Glutamatergic neuron (in vitro differentiated cells): ENCODE measurements at regions not wholly inside any gene's neighbourhood (a gene's known extent, or its start where the extent isn't known, plus 50 kb on each side); places are given as distances from the start of the nearest gene placed in this dataset.

ENCODE experiments used
- DNase-seq: peaks from one replicate; pipeline ENCODE4 v3.0.0; 2022
- H3K27ac Mint-ChIP-seq: one replicate; pipeline ENCODE4 v1.8.0; 2020; ENCODE audit warnings: mild to moderate bottlenecking, mixed read lengths, inconsistent platforms; ENCODE audit not compliant: unreplicated experiment
- H3K27me3 Mint-ChIP-seq: one replicate; pipeline ENCODE4 v1.8.0; 2020; ENCODE audit warnings: mild to moderate bottlenecking, moderate library complexity, mixed read lengths, inconsistent platforms; ENCODE audit not compliant: unreplicated experiment
- H3K36me3 Mint-ChIP-seq: one replicate; pipeline ENCODE4 v1.8.0; 2020; ENCODE audit warnings: mild to moderate bottlenecking, mixed read lengths, inconsistent platforms; ENCODE audit not compliant: unreplicated experiment
- H3K4me1 Mint-ChIP-seq: one replicate; pipeline ENCODE4 v1.8.0; 2020; ENCODE audit warnings: mild to moderate bottlenecking, low read depth, mixed read lengths, inconsistent platforms; ENCODE audit not compliant: unreplicated experiment
- H3K4me3 Mint-ChIP-seq: one replicate; pipeline ENCODE4 v1.8.0; 2020; ENCODE audit warnings: mild to moderate bottlenecking, mixed read lengths, inconsistent platforms; ENCODE audit not compliant: unreplicated experiment
- H3K9me3 Mint-ChIP-seq: one replicate; pipeline ENCODE4 v1.8.0; 2020; ENCODE audit warnings: mild to moderate bottlenecking, moderate library complexity, mixed read lengths, inconsistent platforms; ENCODE audit not compliant: unreplicated experiment
- TF ChIP-seq, protein P1 (sequence below): fragments of 200-600 bp; sonication (generic); IDR thresholded peaks from one replicate; pipeline ENCODE4 v1.5.0; 2021; ENCODE audit not compliant: partially characterized antibody, unreplicated experiment

DNA sequence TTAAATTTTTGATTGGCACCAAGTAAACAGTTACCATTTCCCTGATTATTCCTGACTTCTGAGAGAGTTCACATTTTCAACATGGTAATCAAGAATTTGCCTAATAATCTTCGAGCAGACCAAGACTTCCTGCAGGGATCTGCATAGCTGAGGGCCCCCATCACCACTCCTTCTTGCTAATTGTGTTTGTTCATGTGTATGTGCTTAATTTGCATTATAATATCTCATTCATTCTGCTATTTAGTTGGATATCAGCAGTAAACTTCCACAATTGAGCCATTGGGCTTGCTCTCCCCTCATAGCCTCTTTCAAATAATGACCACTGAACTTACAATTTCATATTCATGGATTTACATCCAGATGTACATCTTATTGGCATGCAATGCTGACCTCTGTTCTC lies 292.5 kb downstream of the SPATA18 start:
- TF ChIP-seq, protein P1, sequence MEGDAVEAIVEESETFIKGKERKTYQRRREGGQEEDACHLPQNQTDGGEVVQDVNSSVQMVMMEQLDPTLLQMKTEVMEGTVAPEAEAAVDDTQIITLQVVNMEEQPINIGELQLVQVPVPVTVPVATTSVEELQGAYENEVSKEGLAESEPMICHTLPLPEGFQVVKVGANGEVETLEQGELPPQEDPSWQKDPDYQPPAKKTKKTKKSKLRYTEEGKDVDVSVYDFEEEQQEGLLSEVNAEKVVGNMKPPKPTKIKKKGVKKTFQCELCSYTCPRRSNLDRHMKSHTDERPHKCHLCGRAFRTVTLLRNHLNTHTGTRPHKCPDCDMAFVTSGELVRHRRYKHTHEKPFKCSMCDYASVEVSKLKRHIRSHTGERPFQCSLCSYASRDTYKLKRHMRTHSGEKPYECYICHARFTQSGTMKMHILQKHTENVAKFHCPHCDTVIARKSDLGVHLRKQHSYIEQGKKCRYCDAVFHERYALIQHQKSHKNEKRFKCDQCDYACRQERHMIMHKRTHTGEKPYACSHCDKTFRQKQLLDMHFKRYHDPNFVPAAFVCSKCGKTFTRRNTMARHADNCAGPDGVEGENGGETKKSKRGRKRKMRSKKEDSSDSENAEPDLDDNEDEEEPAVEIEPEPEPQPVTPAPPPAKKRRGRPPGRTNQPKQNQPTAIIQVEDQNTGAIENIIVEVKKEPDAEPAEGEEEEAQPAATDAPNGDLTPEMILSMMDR: no peak
- Mint-ChIP-seq H3K9me3 (no peaks in the 10 kb centered on the region), H3K4me1 (no peaks in the 10 kb centered on the region), H3K27me3 (no peaks in the 10 kb centered on the region), H3K36me3 (peaks cover 5% of the 10 kb centered on the region), H3K27ac (no peak overlapping the region), H3K4me3 (no peak overlapping the region)
- DNase-seq: no peak

DNA sequence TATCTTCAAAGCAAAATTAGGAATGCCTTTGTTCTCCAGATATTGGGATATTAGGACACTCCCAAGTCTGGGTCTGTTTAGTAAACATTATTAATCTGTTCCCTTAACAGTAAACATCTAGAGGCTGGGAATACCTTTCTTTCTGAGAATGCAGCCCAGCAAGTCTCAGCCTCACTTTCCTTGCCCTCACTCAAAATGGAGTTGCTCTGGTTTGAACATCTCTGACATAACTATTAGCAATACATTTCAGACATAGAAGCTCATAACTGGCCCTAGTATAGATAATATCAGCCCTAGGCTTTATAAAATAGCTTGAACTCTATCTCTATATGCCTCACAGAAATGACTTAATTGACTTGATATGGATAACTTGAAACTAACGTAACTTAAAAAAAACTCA lies 299.8 kb downstream of the SPATA18 start:
- Mint-ChIP-seq H3K27me3 (no peaks in the 10 kb centered on the region), H3K9me3 (no peaks in the 10 kb centered on the region), H3K4me3 (no peak overlapping the region), H3K4me1 (no peaks in the 10 kb centered on the region), H3K36me3 (no peaks in the 10 kb centered on the region), H3K27ac (no peak overlapping the region)
- DNase-seq: no peak
- TF ChIP-seq, protein P1: no peak

DNA sequence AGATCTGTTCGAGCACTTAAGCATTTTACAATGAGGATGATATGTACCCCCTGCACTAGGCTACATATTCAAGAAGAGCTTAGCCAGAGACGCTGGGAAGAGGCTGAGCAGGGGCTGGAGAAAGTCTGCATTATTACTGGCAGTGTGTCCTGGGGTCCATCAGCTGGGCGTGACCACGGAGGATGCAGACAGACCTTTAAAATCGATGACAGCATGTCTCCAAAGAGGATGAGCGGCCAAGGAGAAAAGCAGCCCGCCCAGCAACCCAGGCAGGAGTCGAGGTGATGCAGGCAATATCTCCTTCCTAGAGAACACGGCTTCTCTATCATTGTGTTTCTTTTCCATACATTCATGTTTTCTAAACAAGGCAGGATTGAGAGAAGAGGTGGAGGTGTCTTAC lies 300.7 kb downstream of the USP46 start:
- Mint-ChIP-seq H3K9me3 (no peaks in the 10 kb centered on the region), H3K36me3 (no peaks in the 10 kb centered on the region), H3K4me1 (no peaks in the 10 kb centered on the region), H3K27me3 (no peaks in the 10 kb centered on the region), H3K27ac (no peak overlapping the region), H3K4me3 (no peak overlapping the region)
- DNase-seq: no peak
- TF ChIP-seq, protein P1: no peak

DNA sequence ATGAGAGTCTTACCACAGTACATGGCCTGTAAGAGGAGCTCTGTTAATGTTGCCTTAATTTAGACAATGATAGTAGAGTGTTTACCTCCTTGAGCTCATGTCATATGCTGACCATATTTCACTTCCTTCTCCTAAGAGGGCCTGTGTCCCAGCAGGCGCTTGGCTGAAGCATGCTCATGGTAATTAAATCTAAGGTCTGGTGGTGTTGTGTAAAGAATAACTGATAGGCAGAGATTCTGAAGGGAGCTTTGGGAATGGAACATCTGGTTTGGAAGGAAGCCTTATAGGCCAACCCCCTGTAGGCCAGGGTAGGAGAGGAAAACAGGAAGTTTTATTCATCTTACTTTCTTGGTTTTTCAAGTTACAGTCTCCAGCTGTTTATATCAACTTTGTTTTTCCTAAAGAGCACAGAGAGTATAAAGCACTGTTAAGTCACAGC lies 300.2 kb downstream of the USP46 start:
- H3K9me3 Mint-ChIP-seq: no peaks in the 10 kb centered on the region
- H3K4me3 Mint-ChIP-seq: no peak overlapping the region
- TF ChIP-seq, protein P1: no peak
- no peak for DNase-seq
- no peaks in the 10 kb centered on the region for H3K27me3 Mint-ChIP-seq
- H3K4me1 Mint-ChIP-seq: no peaks in the 10 kb centered on the region
- no peak overlapping the region for H3K27ac Mint-ChIP-seq
- H3K36me3 Mint-ChIP-seq: no peaks in the 10 kb centered on the region

DNA sequence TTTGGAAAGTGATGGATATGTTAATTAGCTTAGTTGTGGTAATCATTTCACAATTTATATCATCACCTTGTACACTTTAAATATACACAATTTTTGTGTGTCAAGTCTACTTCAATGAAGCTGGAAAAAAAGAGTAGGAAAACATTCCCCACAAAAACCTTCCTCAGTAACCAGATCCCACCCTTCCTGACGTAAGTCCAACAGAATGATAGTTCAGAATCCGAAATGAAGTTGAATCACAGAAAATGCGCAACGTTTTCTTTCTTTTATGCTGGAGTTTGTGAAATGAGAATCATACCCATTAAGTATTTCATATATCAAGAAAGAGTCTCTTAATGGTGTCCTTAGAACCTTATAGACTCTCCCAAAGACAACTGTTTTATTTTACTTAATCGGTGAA lies 292.9 kb downstream of the USP46 start:
- TF ChIP-seq, protein P1: no peak
- no peaks in the 10 kb centered on the region for H3K9me3 Mint-ChIP-seq
- H3K36me3 Mint-ChIP-seq: no peaks in the 10 kb centered on the region
- H3K27me3 Mint-ChIP-seq: no peaks in the 10 kb centered on the region
- H3K4me1 Mint-ChIP-seq: no peaks in the 10 kb centered on the region
- H3K27ac Mint-ChIP-seq: no peak overlapping the region
- no peak for DNase-seq
- no peak overlapping the region for H3K4me3 Mint-ChIP-seq
